GM12878 (cell line): ENCODE measurements at regions not wholly inside any gene's neighbourhood (a gene's known extent, or its start where the extent isn't known, plus 50 kb on each side); places are given as distances from the start of the nearest gene placed in this dataset.

Source experiments
- ASH2L ChIP-seq: fragments of 300-600, 200-600 bp; sonication (generic); IDR thresholded peaks from 2 replicates; pipeline ENCODE4 v1.6.1; 2017; ENCODE audit warnings: low read depth, mild to moderate bottlenecking, borderline replicate concordance
- ATF7 ChIP-seq: fragments of 450-650 bp; IDR thresholded peaks from 2 replicates; pipeline ENCODE4 v1.6.1; 2016; ENCODE audit warnings: low read depth, mild to moderate bottlenecking
- BCL11A ChIP-seq: IDR thresholded peaks from 2 replicates; pipeline ENCODE4 v1.6.1; 2011; ENCODE audit warnings: low read depth, low read length
- HDAC2 ChIP-seq: fragments of 200-600 bp; sonication (generic); IDR thresholded peaks from 2 replicates; pipeline ENCODE4 v1.6.1; 2017
- NR2C1 ChIP-seq: fragments of 450-650 bp; IDR thresholded peaks from 2 replicates; pipeline ENCODE4 v1.6.1; 2017; ENCODE audit warnings: antibody characterized with exemption, mild to moderate bottlenecking, moderate library complexity
- NR2F1 ChIP-seq: fragments of 450-650 bp; conservative IDR thresholded peaks from 2 replicates; pipeline ENCODE4 v1.6.1; 2017; ENCODE audit warnings: mild to moderate bottlenecking
- SUPT20H ChIP-seq: IDR thresholded peaks from 2 replicates; pipeline ENCODE4 v1.6.1; 2011; ENCODE audit warnings: low read depth, mild to moderate bottlenecking, low read length, moderate library complexity, borderline replicate concordance; ENCODE audit not compliant: control insufficient read depth
- ZNF622 ChIP-seq: fragments of 450-650 bp; IDR thresholded peaks from 2 replicates; pipeline ENCODE4 v1.6.1; 2017; ENCODE audit warnings: mild to moderate bottlenecking, inconsistent platforms
- TF ChIP-seq, protein P1 (sequence below): fragments of 450-650 bp; IDR thresholded peaks from 2 replicates; pipeline ENCODE4 v1.6.1; 2017; ENCODE audit warnings: mild to moderate bottlenecking, moderate library complexity
- TF ChIP-seq, protein P2 (sequence below): IDR thresholded peaks from 2 replicates; pipeline ENCODE4 v1.6.1; 2012; ENCODE audit warnings: mild to moderate bottlenecking, low read depth, low read length
- TF ChIP-seq, protein P3 (sequence below): fragments of 450-650 bp; IDR thresholded peaks from 2 replicates; pipeline ENCODE4 v1.6.1; 2016; ENCODE audit warnings: mild to moderate bottlenecking, moderate library complexity, borderline replicate concordance

DNA sequence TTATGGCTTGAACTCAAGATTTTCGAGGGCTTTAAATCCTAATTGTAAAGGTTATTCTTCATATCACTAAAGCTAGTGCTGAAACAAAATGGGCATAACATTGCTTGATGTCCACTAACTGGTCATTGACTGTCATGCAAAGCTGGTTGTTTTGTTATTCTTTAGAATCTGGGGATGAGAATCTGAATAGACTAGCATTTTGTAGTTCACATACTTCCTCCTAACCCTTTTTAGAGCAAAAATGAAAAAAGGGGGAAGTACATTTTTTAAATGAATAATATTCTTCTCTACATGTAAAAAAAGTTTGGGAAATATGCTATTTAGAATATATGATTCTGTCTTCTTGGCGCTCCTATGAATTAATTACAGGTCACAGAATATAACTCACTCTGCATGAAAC, 72.2 kb upstream of the HMCN1 start (continued):
- TF ChIP-seq, protein P1, sequence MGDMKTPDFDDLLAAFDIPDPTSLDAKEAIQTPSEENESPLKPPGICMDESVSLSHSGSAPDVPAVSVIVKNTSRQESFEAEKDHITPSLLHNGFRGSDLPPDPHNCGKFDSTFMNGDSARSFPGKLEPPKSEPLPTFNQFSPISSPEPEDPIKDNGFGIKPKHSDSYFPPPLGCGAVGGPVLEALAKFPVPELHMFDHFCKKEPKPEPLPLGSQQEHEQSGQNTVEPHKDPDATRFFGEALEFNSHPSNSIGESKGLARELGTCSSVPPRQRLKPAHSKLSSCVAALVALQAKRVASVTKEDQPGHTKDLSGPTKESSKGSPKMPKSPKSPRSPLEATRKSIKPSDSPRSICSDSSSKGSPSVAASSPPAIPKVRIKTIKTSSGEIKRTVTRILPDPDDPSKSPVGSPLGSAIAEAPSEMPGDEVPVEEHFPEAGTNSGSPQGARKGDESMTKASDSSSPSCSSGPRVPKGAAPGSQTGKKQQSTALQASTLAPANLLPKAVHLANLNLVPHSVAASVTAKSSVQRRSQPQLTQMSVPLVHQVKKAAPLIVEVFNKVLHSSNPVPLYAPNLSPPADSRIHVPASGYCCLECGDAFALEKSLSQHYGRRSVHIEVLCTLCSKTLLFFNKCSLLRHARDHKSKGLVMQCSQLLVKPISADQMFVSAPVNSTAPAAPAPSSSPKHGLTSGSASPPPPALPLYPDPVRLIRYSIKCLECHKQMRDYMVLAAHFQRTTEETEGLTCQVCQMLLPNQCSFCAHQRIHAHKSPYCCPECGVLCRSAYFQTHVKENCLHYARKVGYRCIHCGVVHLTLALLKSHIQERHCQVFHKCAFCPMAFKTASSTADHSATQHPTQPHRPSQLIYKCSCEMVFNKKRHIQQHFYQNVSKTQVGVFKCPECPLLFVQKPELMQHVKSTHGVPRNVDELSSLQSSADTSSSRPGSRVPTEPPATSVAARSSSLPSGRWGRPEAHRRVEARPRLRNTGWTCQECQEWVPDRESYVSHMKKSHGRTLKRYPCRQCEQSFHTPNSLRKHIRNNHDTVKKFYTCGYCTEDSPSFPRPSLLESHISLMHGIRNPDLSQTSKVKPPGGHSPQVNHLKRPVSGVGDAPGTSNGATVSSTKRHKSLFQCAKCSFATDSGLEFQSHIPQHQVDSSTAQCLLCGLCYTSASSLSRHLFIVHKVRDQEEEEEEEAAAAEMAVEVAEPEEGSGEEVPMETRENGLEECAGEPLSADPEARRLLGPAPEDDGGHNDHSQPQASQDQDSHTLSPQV: no peak
- TF ChIP-seq ASH2L (no peak), BCL11A (no peak), SUPT20H (no peak), NR2F1 (no peak), HDAC2 (no peak), NR2C1 (no peak), ZNF622 (no peak), ATF7 (no peak)
- TF ChIP-seq, protein P2, sequence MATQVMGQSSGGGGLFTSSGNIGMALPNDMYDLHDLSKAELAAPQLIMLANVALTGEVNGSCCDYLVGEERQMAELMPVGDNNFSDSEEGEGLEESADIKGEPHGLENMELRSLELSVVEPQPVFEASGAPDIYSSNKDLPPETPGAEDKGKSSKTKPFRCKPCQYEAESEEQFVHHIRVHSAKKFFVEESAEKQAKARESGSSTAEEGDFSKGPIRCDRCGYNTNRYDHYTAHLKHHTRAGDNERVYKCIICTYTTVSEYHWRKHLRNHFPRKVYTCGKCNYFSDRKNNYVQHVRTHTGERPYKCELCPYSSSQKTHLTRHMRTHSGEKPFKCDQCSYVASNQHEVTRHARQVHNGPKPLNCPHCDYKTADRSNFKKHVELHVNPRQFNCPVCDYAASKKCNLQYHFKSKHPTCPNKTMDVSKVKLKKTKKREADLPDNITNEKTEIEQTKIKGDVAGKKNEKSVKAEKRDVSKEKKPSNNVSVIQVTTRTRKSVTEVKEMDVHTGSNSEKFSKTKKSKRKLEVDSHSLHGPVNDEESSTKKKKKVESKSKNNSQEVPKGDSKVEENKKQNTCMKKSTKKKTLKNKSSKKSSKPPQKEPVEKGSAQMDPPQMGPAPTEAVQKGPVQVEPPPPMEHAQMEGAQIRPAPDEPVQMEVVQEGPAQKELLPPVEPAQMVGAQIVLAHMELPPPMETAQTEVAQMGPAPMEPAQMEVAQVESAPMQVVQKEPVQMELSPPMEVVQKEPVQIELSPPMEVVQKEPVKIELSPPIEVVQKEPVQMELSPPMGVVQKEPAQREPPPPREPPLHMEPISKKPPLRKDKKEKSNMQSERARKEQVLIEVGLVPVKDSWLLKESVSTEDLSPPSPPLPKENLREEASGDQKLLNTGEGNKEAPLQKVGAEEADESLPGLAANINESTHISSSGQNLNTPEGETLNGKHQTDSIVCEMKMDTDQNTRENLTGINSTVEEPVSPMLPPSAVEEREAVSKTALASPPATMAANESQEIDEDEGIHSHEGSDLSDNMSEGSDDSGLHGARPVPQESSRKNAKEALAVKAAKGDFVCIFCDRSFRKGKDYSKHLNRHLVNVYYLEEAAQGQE: no peak
- TF ChIP-seq, protein P3, sequence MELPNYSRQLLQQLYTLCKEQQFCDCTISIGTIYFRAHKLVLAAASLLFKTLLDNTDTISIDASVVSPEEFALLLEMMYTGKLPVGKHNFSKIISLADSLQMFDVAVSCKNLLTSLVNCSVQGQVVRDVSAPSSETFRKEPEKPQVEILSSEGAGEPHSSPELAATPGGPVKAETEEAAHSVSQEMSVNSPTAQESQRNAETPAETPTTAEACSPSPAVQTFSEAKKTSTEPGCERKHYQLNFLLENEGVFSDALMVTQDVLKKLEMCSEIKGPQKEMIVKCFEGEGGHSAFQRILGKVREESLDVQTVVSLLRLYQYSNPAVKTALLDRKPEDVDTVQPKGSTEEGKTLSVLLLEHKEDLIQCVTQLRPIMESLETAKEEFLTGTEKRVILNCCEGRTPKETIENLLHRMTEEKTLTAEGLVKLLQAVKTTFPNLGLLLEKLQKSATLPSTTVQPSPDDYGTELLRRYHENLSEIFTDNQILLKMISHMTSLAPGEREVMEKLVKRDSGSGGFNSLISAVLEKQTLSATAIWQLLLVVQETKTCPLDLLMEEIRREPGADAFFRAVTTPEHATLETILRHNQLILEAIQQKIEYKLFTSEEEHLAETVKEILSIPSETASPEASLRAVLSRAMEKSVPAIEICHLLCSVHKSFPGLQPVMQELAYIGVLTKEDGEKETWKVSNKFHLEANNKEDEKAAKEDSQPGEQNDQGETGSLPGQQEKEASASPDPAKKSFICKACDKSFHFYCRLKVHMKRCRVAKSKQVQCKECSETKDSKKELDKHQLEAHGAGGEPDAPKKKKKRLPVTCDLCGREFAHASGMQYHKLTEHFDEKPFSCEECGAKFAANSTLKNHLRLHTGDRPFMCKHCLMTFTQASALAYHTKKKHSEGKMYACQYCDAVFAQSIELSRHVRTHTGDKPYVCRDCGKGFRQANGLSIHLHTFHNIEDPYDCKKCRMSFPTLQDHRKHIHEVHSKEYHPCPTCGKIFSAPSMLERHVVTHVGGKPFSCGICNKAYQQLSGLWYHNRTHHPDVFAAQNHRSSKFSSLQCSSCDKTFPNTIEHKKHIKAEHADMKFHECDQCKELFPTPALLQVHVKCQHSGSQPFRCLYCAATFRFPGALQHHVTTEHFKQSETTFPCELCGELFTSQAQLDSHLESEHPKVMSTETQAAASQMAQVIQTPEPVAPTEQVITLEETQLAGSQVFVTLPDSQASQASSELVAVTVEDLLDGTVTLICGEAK: no peak
